ENCODE measurements at regions not wholly inside any gene's neighbourhood (a gene's known extent, or its start where the extent isn't known, plus 50 kb on each side); places are given as distances from the start of the nearest gene placed in this dataset.

GRCh38 chr2:82708681-82709080 lies 1750.4 kb downstream of the SUCLG1 start:
- TF ChIP-seq CTCF (IDR thresholded peaks at IDR 0.05) (no peak), POLR2AphosphoS5 (IDR thresholded peaks at IDR 0.05) (no peak)

Data from breast epithelium (tissue), 3 donors.